SK-N-SH (cell line): ENCODE measurements at regions not wholly inside any gene's neighbourhood (a gene's known extent, or its start where the extent isn't known, plus 50 kb on each side); places are given as distances from the start of the nearest gene placed in this dataset.

Experiments used
- CTCF ChIA-PET: fragments of 300-600, 350-600 bp; formaldehyde crosslinking; extraction: SDS; loops from one replicate; lab custom pipeline; 2021; lab: Yijun Ruan, JAX
- POLR2A ChIA-PET: fragments of 350-600 bp; sonication (Branson Sonifier 250); formaldehyde crosslinking; extraction: SDS; loops from one replicate; lab custom pipeline; 2020; ENCODE audit warnings: antibody characterized with exemption, inconsistent platforms; lab: Yijun Ruan, JAX
- DNase-seq: peaks from one replicate; pipeline ENCODE4 v3.0.0; 2012
- H2AFZ ChIP-seq: fragments of 200-600 bp; sonication (generic); 2 replicates; pipeline ENCODE4 v1.8.1; 2016; ENCODE audit warnings: antibody characterized with exemption, mild to moderate bottlenecking, low read depth
- H3F3A ChIP-seq: fragments of 200-600 bp; sonication (generic); replicated peaks from 2 replicates; pipeline ENCODE3; 2016; ENCODE audit warnings: antibody characterized with exemption, mild to moderate bottlenecking; ENCODE audit not compliant: insufficient read depth
- H3K27ac ChIP-seq, 2 experiments: fragments of 200-500 bp in 1 of 2; fragments of 200-600 bp in 1 of 2; sonication (Bioruptor generic) in 1 of 2; sonication (generic), shearing (Covaris generic) in 1 of 2; 2 replicates each; pipeline versions ENCODE4 v1.5.1 to v1.6.1; 2014 to 2016; ENCODE audit warnings: low read depth in 2 of 2, inconsistent platforms in 1 of 2, low read length in 1 of 2, mild to moderate bottlenecking in 1 of 2, mixed read lengths in 1 of 2
- H3K27me3 ChIP-seq: fragments of 200-600 bp; sonication (generic), shearing (Covaris generic); 2 replicates; pipeline ENCODE4 v1.6.1; 2016; ENCODE audit warnings: mixed run types; ENCODE audit not compliant: insufficient read depth
- H3K36me3 ChIP-seq, 2 experiments: fragments of 200-500 bp in 1 of 2; fragments of 200-600 bp in 1 of 2; sonication (Bioruptor generic) in 1 of 2; sonication (generic) in 1 of 2; replicated peaks in 1 of 2; 2 replicates each; pipeline versions ENCODE3 to v1.5.1; 2014 to 2016; ENCODE audit warnings: low read length in 1 of 2, mild to moderate bottlenecking in 1 of 2; ENCODE audit not compliant: insufficient read depth in 2 of 2, control insufficient read depth in 1 of 2
- H3K4me1 ChIP-seq, 2 experiments: fragments of 200-500 bp in 1 of 2; fragments of 200-600 bp in 1 of 2; sonication (Bioruptor generic) in 1 of 2; sonication (generic), shearing (Covaris generic) in 1 of 2; 2 replicates each; pipeline versions ENCODE4 v1.5.1 to v1.6.1; 2014 to 2016; ENCODE audit warnings: low read depth in 1 of 2, low read length in 1 of 2, mixed run types in 1 of 2; ENCODE audit not compliant: insufficient read depth in 2 of 2, control insufficient read depth in 1 of 2
- H3K4me2 ChIP-seq: fragments of 200-600 bp; sonication (generic), shearing (Covaris generic); 2 replicates; pipeline ENCODE4 v1.6.1; 2017; ENCODE audit warnings: mixed run types
- H3K4me3 ChIP-seq, 2 experiments: fragments of 200-500 bp in 1 of 2; fragments of 200-600 bp in 1 of 2; sonication (Bioruptor generic) in 1 of 2; sonication (generic), shearing (Covaris generic) in 1 of 2; 2 replicates each; pipeline versions ENCODE4 v1.5.1 to v1.8.1; 2014 to 2016; ENCODE audit warnings: low read depth in 2 of 2, inconsistent platforms in 1 of 2, low read length in 1 of 2, mild to moderate bottlenecking in 1 of 2, mixed read lengths in 1 of 2, moderate library complexity in 1 of 2
- H3K79me2 ChIP-seq: fragments of 200-600 bp; sonication (generic); 2 replicates; pipeline ENCODE4 v1.8.1; 2017; ENCODE audit warnings: mild to moderate bottlenecking; ENCODE audit not compliant: insufficient read depth
- H3K9ac ChIP-seq: fragments of 200-600 bp; sonication (generic); 2 replicates; pipeline ENCODE4 v1.6.1; 2017; ENCODE audit warnings: mixed run types
- H3K9me2 ChIP-seq: fragments of 200-600 bp; sonication (generic); 2 replicates; pipeline ENCODE4 v1.6.1; 2017; ENCODE audit warnings: mixed run types
- H3K9me3 ChIP-seq: fragments of 200-600 bp; sonication (generic); 2 replicates; pipeline ENCODE4 v1.6.1; 2017; ENCODE audit warnings: mixed run types, mild to moderate bottlenecking, moderate library complexity
- H4K20me1 ChIP-seq: fragments of 200-600 bp; sonication (generic); 2 replicates; pipeline ENCODE4 v1.6.1; 2017; ENCODE audit warnings: mild to moderate bottlenecking, mixed run types; ENCODE audit not compliant: insufficient read depth
- EP300 ChIP-seq, 2 experiments: IDR thresholded peaks; 2 replicates each; pipeline versions ENCODE4 v1.4.0 to v1.6.1; 2012; ENCODE audit warnings: borderline replicate concordance in 1 of 2, low read depth in 1 of 2, low read length in 1 of 2
- FOXM1 ChIP-seq: IDR thresholded peaks from 2 replicates; pipeline ENCODE4 v1.4.0; 2012; ENCODE audit warnings: low read depth, mild to moderate bottlenecking
- GABPA ChIP-seq: IDR thresholded peaks from 2 replicates; pipeline ENCODE4 v1.4.0; 2012; ENCODE audit warnings: low read depth, mild to moderate bottlenecking
- MEF2A ChIP-seq: IDR thresholded peaks from 2 replicates; pipeline ENCODE4 v1.4.0; 2012; ENCODE audit warnings: low read depth, borderline replicate concordance
- NFIC ChIP-seq: IDR thresholded peaks from 2 replicates; pipeline ENCODE4 v1.4.0; 2012; ENCODE audit warnings: borderline replicate concordance
- POLR2AphosphoS5 ChIP-seq: IDR thresholded peaks from 2 replicates; pipeline ENCODE4 v1.6.1; 2012; ENCODE audit warnings: low read depth, low read length
- RCOR1 ChIP-seq: fragments of 150-350 bp; IDR thresholded peaks from 2 replicates; pipeline ENCODE4 v1.6.1; 2017; ENCODE audit warnings: antibody characterized with exemption, low read length
- RFX5 ChIP-seq: IDR thresholded peaks from 2 replicates; pipeline ENCODE4 v1.6.1; 2012; ENCODE audit warnings: mild to moderate bottlenecking, improper control_type of control experiment, low read length
- SMC3 ChIP-seq: IDR thresholded peaks from 2 replicates; pipeline ENCODE4 v1.6.1; 2012; ENCODE audit warnings: low read depth, low read length, improper control_type of control experiment
- TCF12 ChIP-seq: IDR thresholded peaks from 2 replicates; pipeline ENCODE4 v1.4.0; 2012
- TEAD4 ChIP-seq: IDR thresholded peaks from 2 replicates; pipeline ENCODE4 v1.4.0; 2012; ENCODE audit warnings: mild to moderate bottlenecking, borderline replicate concordance; ENCODE audit not compliant: insufficient read depth
- YY1 ChIP-seq: IDR thresholded peaks from 2 replicates; pipeline ENCODE4 v1.4.0; 2012; ENCODE audit warnings: low read depth, mild to moderate bottlenecking
- WGBS: methylation state at CpG from one replicate; pipeline ENCODE4 v1.1.6; 2017; ENCODE audit warnings: low lambda C conversion rate; 5-methylcytosine and 5-hydroxymethylcytosine counted together
- TF ChIP-seq, protein P1 (sequence below): IDR thresholded peaks from 2 replicates; pipeline ENCODE4 v1.6.1; 2012; ENCODE audit warnings: mild to moderate bottlenecking, low read depth, low read length, moderate library complexity
- TF ChIP-seq, protein P2 (sequence below): IDR thresholded peaks from 2 replicates; pipeline ENCODE4 v1.4.0; 2012; ENCODE audit warnings: low read depth
- TF ChIP-seq, protein P3 (sequence below): fragments of 150-350 bp; IDR thresholded peaks from 2 replicates; pipeline ENCODE4 v1.6.1; 2017; ENCODE audit warnings: antibody characterized with exemption, low read length, low read depth, borderline replicate concordance
- TF ChIP-seq, protein P4 (sequence below): IDR thresholded peaks from 2 replicates; pipeline ENCODE4; 2012

DNA sequence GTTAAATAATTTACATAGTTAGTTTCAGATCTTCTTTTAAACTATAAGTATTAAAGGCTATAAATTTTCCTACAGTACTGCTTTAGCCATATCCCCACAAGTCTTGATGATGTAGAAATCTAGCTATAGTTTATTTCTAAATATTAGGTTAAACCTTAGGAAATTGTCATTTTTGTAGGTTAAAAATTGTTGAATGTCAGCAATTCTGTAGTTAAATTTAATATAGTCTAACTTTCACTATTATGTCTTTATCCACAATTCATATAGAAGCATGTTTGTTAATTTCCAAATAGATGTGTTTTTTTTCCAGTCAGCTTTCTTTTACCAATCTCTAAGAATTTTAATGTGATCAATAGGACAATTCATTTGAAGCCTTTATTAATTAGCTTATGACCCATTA is 199.7 kb downstream of the ETAA1 start (continued):
- TF ChIP-seq, protein P1, sequence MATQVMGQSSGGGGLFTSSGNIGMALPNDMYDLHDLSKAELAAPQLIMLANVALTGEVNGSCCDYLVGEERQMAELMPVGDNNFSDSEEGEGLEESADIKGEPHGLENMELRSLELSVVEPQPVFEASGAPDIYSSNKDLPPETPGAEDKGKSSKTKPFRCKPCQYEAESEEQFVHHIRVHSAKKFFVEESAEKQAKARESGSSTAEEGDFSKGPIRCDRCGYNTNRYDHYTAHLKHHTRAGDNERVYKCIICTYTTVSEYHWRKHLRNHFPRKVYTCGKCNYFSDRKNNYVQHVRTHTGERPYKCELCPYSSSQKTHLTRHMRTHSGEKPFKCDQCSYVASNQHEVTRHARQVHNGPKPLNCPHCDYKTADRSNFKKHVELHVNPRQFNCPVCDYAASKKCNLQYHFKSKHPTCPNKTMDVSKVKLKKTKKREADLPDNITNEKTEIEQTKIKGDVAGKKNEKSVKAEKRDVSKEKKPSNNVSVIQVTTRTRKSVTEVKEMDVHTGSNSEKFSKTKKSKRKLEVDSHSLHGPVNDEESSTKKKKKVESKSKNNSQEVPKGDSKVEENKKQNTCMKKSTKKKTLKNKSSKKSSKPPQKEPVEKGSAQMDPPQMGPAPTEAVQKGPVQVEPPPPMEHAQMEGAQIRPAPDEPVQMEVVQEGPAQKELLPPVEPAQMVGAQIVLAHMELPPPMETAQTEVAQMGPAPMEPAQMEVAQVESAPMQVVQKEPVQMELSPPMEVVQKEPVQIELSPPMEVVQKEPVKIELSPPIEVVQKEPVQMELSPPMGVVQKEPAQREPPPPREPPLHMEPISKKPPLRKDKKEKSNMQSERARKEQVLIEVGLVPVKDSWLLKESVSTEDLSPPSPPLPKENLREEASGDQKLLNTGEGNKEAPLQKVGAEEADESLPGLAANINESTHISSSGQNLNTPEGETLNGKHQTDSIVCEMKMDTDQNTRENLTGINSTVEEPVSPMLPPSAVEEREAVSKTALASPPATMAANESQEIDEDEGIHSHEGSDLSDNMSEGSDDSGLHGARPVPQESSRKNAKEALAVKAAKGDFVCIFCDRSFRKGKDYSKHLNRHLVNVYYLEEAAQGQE = no peak
- TF ChIP-seq SMC3 = no peak
- TF ChIP-seq FOXM1 = no peak
- TF ChIP-seq TCF12 = no peak
- TF ChIP-seq RCOR1 = no peak
- no peak for TF ChIP-seq TEAD4
- TF ChIP-seq, protein P2, sequence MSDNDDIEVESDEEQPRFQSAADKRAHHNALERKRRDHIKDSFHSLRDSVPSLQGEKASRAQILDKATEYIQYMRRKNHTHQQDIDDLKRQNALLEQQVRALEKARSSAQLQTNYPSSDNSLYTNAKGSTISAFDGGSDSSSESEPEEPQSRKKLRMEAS = no peak

DNA sequence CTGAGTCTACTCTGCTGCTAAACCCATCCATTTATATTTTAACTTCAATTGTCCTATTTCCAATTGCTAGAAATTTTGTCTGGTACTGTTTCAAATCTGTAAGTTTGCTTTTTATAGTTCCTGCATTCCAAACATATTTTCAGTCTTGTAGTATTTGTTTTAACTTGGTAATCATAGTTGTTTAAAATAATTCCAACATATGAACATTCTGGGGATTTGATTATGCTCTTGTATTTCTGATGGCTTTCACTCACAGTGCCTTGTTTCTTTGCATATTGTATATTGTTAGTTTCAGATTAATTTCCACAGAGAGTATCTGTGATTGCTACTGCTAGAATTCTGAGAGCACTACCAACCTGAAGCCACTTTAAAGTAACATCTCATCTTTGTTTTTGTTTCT is 202.4 kb downstream of the ETAA1 start:
- POLR2A ChIA-PET = no interaction called here
- TF ChIP-seq YY1 (no peak), GABPA (no peak), NFIC (no peak)

DNA sequence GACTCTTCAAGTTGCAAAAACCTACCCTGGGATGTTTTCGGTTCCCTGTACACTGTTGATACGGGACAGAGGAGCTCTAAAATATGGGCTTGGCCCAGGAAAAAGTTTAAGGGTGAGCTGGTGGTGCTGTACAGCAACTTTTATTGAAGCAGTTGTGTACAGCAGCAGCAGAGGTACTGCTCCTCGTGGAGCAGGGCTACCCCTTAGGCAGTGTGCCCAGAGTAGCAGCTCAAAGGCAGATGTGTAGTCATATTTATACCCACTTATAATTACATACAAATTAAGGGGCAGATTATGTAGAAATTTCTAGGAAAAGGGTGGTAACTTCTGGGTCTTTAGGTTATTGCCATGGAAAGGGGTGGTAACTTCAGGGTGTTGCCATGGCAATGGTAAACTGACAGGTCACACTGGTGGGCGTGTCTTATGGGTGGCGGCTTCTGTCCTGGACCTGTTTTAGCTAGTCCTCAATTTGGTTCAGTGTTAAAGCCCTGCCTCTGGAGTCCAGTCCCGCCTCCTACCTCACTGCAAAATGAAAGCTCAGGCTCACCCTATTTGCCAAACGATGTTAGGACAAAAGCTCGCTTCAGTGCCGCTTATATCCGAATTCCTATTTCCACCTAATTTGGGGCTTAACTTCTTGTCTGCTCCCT is 203.2 kb downstream of the ETAA1 start:
- Histone ChIP-seq H3K27ac (no peak overlapping the region), H4K20me1 (no peaks in the 10 kb centered on the region), H2AFZ (no peak overlapping the region), H3K4me1 (no peaks in the 10 kb centered on the region; a peak in 1 of 4 replicates), H3K36me3 (peaks cover 0 to 2% of the 10 kb centered on the region in 2 experiments), H3K9me3 (0 out of 2 replicates have a peak, but pooled peaks cover 8% of the 10 kb centered on the region), H3F3A (no peaks in the 10 kb centered on the region), H3K27me3 (no peaks in the 10 kb centered on the region), H3K9ac (no peak overlapping the region), H3K4me3 (no peak overlapping the region), H3K79me2 (no peaks in the 10 kb centered on the region), H3K9me2 (no peaks in the 10 kb centered on the region), H3K4me2 (no peak overlapping the region)
- DNase-seq = no peak
- CTCF ChIA-PET = interaction anchor here (1.1 kb wide), 2 partner anchors 10 to 18 kb away, joined by 3 read pairs; no protein-coding TSS in a partner anchor
- 85% methylated on average over 10 of the region's 10 CpGs for WGBS
- POLR2A ChIA-PET = no interaction called here
- TF ChIP-seq RCOR1 = no peak
- TF ChIP-seq, protein P3, sequence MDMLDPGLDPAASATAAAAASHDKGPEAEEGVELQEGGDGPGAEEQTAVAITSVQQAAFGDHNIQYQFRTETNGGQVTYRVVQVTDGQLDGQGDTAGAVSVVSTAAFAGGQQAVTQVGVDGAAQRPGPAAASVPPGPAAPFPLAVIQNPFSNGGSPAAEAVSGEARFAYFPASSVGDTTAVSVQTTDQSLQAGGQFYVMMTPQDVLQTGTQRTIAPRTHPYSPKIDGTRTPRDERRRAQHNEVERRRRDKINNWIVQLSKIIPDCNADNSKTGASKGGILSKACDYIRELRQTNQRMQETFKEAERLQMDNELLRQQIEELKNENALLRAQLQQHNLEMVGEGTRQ = no peak
- no peak for TF ChIP-seq FOXM1
- TF ChIP-seq, protein P4, sequence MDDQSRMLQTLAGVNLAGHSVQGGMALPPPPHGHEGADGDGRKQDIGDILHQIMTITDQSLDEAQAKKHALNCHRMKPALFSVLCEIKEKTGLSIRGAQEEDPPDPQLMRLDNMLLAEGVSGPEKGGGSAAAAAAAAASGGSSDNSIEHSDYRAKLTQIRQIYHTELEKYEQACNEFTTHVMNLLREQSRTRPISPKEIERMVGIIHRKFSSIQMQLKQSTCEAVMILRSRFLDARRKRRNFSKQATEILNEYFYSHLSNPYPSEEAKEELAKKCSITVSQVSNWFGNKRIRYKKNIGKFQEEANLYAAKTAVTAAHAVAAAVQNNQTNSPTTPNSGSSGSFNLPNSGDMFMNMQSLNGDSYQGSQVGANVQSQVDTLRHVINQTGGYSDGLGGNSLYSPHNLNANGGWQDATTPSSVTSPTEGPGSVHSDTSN = no peak
- TF ChIP-seq GABPA = no peak
- no peak for TF ChIP-seq POLR2AphosphoS5
- no peak for TF ChIP-seq EP300 (IDR thresholded peaks at IDR 0.05; ENCODE audit: borderline replicate concordance in 1 of 2, low read depth in 1 of 2, low read length in 1 of 2)
- TF ChIP-seq RFX5 = no peak
- TF ChIP-seq, protein P1 = no peak
- TF ChIP-seq MEF2A = no peak

More for the DNA sequence above, 202.4 kb downstream of the ETAA1 start:
- Histone ChIP-seq H3F3A (no peaks in the 10 kb centered on the region), H3K4me1 (no peaks in the 10 kb centered on the region; a peak in 1 of 4 replicates), H3K4me2 (no peak overlapping the region), H3K36me3 (peaks cover 0 to 3% of the 10 kb centered on the region in 2 experiments), H3K27ac (no peak overlapping the region), H3K9me3 (0 out of 2 replicates have a peak, but pooled peaks cover 8% of the 10 kb centered on the region), H3K9me2 (no peaks in the 10 kb centered on the region), H2AFZ (no peak overlapping the region), H3K79me2 (no peaks in the 10 kb centered on the region), H3K4me3 (no peak overlapping the region), H3K9ac (no peak overlapping the region), H4K20me1 (no peaks in the 10 kb centered on the region), H3K27me3 (no peaks in the 10 kb centered on the region)
- no peak for DNase-seq
- CTCF ChIA-PET = interaction anchor here (1.1 kb wide), 1 partner anchor 19 kb away, joined by 3 read pairs; no protein-coding TSS in a partner anchor
